ENCODE measurements at regions not wholly inside any gene's neighbourhood (a gene's known extent, or its start where the extent isn't known, plus 50 kb on each side); places are given as distances from the start of the nearest gene placed in this dataset.

DNA sequence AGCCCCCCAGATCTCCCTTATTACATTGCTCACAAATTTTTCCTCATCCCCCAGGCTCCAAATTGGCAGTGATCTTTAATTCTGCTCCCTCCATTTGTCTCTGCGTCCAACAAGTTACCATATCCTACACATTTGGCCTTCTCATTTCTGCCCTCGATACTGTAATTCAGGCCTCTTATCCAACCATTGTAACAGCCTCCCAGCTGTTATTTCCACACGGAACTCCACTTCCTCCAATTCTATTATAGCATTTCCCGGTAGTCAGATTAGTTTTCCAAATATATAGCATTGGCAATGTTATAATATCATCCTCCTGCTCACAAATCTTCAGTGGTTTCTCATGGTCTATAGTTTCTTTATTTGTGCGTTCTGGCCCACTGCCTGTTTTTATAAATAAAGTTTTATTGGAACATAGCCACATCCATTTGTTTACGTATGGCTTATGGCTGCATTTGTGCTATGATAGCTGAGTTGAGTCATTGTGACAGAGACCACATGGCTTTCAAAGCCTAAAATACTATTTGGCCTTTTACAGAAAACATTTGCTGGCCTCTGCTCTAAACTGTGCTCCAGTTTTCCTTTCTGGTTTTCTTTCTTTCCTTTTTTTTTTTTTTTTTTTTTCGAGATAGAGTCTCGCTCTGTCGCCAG lies 126.5 kb upstream of the ZNF438 start:
- DNase-seq (ENCODE audit: extremely low spot score, unreplicated experiment) = no peak
- H3K27me3 Mint-ChIP-seq = no peaks in the 10 kb centered on the region
- H3K9me3 Mint-ChIP-seq = peaks cover 7% of the 10 kb centered on the region
- H3K4me3 Mint-ChIP-seq = no peak overlapping the region
- H3K36me3 Mint-ChIP-seq = peaks cover 4% of the 10 kb centered on the region
- H3K4me1 Mint-ChIP-seq (ENCODE audit: unreplicated experiment) = peaks cover 8% of the 10 kb centered on the region
- no peak for TF ChIP-seq CTCF (conservative IDR thresholded peaks at IDR 0.05)
- no peak overlapping the region for H3K27ac Mint-ChIP-seq

GRCh38 chr10:31166606-31167005 lies 134.9 kb upstream of the ZNF438 start:
- H3K4me3 Mint-ChIP-seq = no peak overlapping the region
- no peak overlapping the region for H3K27ac Mint-ChIP-seq
- H3K4me1 Mint-ChIP-seq (ENCODE audit: unreplicated experiment) = no peaks in the 10 kb centered on the region
- no peaks in the 10 kb centered on the region for H3K36me3 Mint-ChIP-seq
- no peaks in the 10 kb centered on the region for H3K27me3 Mint-ChIP-seq
- H3K9me3 Mint-ChIP-seq = no peaks in the 10 kb centered on the region
- DNase-seq (ENCODE audit: extremely low spot score, unreplicated experiment) = no peak
- no peak for TF ChIP-seq CTCF (conservative IDR thresholded peaks at IDR 0.05)

- peaks cover 9% of the 10 kb centered on the region for H3K4me1 Mint-ChIP-seq (ENCODE audit: unreplicated experiment)
- TF ChIP-seq CTCF (conservative IDR thresholded peaks at IDR 0.05) = no peak
- H3K9me3 Mint-ChIP-seq = peaks cover 6% of the 10 kb centered on the region
- no peak overlapping the region for H3K27ac Mint-ChIP-seq
- H3K27me3 Mint-ChIP-seq = peaks cover 4% of the 10 kb centered on the region
- no peak overlapping the region for H3K4me3 Mint-ChIP-seq
- no peaks in the 10 kb centered on the region for H3K36me3 Mint-ChIP-seq
- no peak for DNase-seq (ENCODE audit: extremely low spot score, unreplicated experiment)
Observed at GRCh38 chr10:31170636-31171035, 139.0 kb upstream of the ZNF438 start.

GRCh38 chr10:31171402-31172083 lies 139.9 kb upstream of the ZNF438 start:
- peaks cover 7% of the 10 kb centered on the region for H3K9me3 Mint-ChIP-seq
- peaks cover 9% of the 10 kb centered on the region for H3K4me1 Mint-ChIP-seq (ENCODE audit: unreplicated experiment)
- H3K36me3 Mint-ChIP-seq = no peaks in the 10 kb centered on the region
- no peak overlapping the region for H3K27ac Mint-ChIP-seq
- TF ChIP-seq CTCF (conservative IDR thresholded peaks at IDR 0.05) = no peak
- no peak for DNase-seq (ENCODE audit: extremely low spot score, unreplicated experiment)
- H3K4me3 Mint-ChIP-seq = no peak overlapping the region
- H3K27me3 Mint-ChIP-seq = peaks cover 4% of the 10 kb centered on the region

DNA sequence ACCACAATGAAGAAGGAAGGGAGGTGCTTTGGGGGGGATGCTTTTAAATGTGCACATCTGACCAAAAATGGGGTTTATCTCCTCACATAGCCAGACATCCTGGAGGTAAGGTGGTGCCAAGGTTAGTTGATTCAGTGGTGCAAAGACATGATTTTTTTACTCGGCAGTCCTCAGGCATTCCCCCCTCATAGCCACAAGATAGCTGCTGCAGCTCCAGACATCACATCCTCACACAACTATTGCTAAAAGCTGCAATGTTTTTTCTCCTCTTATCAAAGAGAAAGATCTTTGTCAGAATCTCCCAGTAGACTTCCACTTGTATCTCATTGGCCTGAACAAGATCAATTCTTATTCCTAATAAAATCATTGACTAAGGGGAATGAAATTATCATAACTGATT lies 141.3 kb upstream of the ZNF438 start:
- DNase-seq (ENCODE audit: extremely low spot score, unreplicated experiment) = no peak
- no peaks in the 10 kb centered on the region for H3K36me3 Mint-ChIP-seq
- H3K4me3 Mint-ChIP-seq = no peak overlapping the region
- H3K27me3 Mint-ChIP-seq = peaks cover 4% of the 10 kb centered on the region
- H3K27ac Mint-ChIP-seq = no peak overlapping the region
- H3K4me1 Mint-ChIP-seq (ENCODE audit: unreplicated experiment) = peaks cover 9% of the 10 kb centered on the region
- H3K9me3 Mint-ChIP-seq = peaks cover 7% of the 10 kb centered on the region
- no peak for TF ChIP-seq CTCF (conservative IDR thresholded peaks at IDR 0.05)
